Endothelial cell of umbilical vein (primary cell): ENCODE measurements at regions not wholly inside any gene's neighbourhood (a gene's known extent, or its start where the extent isn't known, plus 50 kb on each side); places are given as distances from the start of the nearest gene placed in this dataset.

ENCODE experiments used
- BruUV-seq: library from RNA; stranded (reverse); fragments of 400-500 nt; replicated peaks from 2 replicates; lab custom pipeline; 2021; lab: Mats Ljungman, UMichigan
- CTCF ChIA-PET: fragments of 300-600, 350-600 bp; sonication (Branson Sonifier 250); formaldehyde crosslinking; loops from one replicate; lab custom pipeline; 2021; ENCODE audit warnings: antibody characterized with exemption, inconsistent platforms; lab: Charles Lee
- POLR2A ChIA-PET: fragments of 300-600, 350-600 bp; sonication (Branson Sonifier 250); formaldehyde crosslinking; loops from one replicate; lab custom pipeline; 2021; ENCODE audit warnings: antibody characterized with exemption, inconsistent platforms; lab: Charles Lee
- DNase-seq: peaks from one replicate; pipeline ENCODE4 v3.0.0-alpha.2; 2011; ENCODE audit warnings: low read depth, low spot score
- FAIRE-seq: peaks from 2 replicates; lab custom pipeline; 2011; peaks lifted over from hg19 to GRCh38; lab: Jason Lieb, UNC
- H2AFZ ChIP-seq: 2 replicates; pipeline ENCODE4 v1.6.0; 2012; ENCODE audit warnings: low read depth, low read length, control low read depth, inconsistent platforms
- H3K27ac ChIP-seq: 2 replicates; pipeline ENCODE4 v1.5.1; 2011; ENCODE audit warnings: low read depth, mild to moderate bottlenecking, control low read depth, low read length, moderate library complexity; ENCODE audit not compliant: insufficient read depth
- H3K27me3 ChIP-seq, 2 experiments: 2 replicates each; pipeline versions ENCODE4 v1.6.0 to v1.6.1; 2011; ENCODE audit warnings: low read length in 2 of 2, mixed read lengths in 1 of 2; ENCODE audit not compliant: control insufficient read depth in 2 of 2, insufficient read depth in 2 of 2
- H3K36me3 ChIP-seq, 2 experiments: 2 replicates in 1 of 2; 3 replicates in 1 of 2; pipeline ENCODE4 v1.5.1; 2011; ENCODE audit warnings: low read length in 2 of 2, mild to moderate bottlenecking in 1 of 2, moderate library complexity in 1 of 2; ENCODE audit not compliant: control insufficient read depth in 2 of 2, insufficient read depth in 2 of 2; ENCODE audit errors: extremely low read depth in 1 of 2
- H3K4me1 ChIP-seq: 3 replicates; pipeline ENCODE4 v1.5.1; 2011; ENCODE audit warnings: mild to moderate bottlenecking, low read length; ENCODE audit not compliant: control insufficient read depth, insufficient read depth; ENCODE audit errors: extremely low read depth
- H3K4me2 ChIP-seq: 2 replicates; pipeline ENCODE4 v1.6.1; 2011; ENCODE audit warnings: low read length, control low read depth, mixed read lengths; ENCODE audit not compliant: insufficient read depth
- H3K4me3 ChIP-seq, 3 experiments: fragments of 200-600 bp in 1 of 3; sonication (generic), shearing (Covaris generic) in 1 of 3; replicated peaks in 1 of 3; 2 replicates each; pipeline ENCODE4 v1.5.1; 2011 to 2016; ENCODE audit warnings: control low read depth in 3 of 3, low read length in 3 of 3, mild to moderate bottlenecking in 2 of 3, inconsistent platforms in 1 of 3, low read depth in 1 of 3, moderate library complexity in 1 of 3; ENCODE audit not compliant: insufficient read depth in 1 of 3
- H3K79me2 ChIP-seq: 2 replicates; pipeline ENCODE4 v1.6.0; 2012; ENCODE audit warnings: low read length, inconsistent platforms; ENCODE audit not compliant: control insufficient read depth, insufficient read depth
- H3K9ac ChIP-seq: replicated peaks from 2 replicates; pipeline ENCODE3; 2011; ENCODE audit warnings: low read length, control low read depth; ENCODE audit not compliant: insufficient read depth; ENCODE audit errors: extremely low read depth
- H3K9me1 ChIP-seq: replicated peaks from 3 replicates; pipeline ENCODE4 v1.6.0; 2011; ENCODE audit warnings: mild to moderate bottlenecking, low read length; ENCODE audit not compliant: control insufficient read depth, insufficient read depth; ENCODE audit errors: extremely low read depth
- H3K9me3 ChIP-seq: replicated peaks from 2 replicates; pipeline ENCODE4 v1.5.1; 2012; ENCODE audit warnings: low read length, inconsistent platforms; ENCODE audit not compliant: control insufficient read depth, insufficient read depth
- H4K20me1 ChIP-seq: replicated peaks from 2 replicates; pipeline ENCODE3; 2011; ENCODE audit warnings: mild to moderate bottlenecking, low read length; ENCODE audit not compliant: control insufficient read depth, insufficient read depth; ENCODE audit errors: extremely low read depth
- CTCF ChIP-seq, 2 donors: IDR thresholded peaks; 1 replicate in 1 of 2; 2 replicates in 1 of 2; pipeline ENCODE4 v1.5.1; 2011; ENCODE audit warnings: low read length in 2 of 2, mild to moderate bottlenecking in 2 of 2, moderate library complexity in 2 of 2, control low read depth in 1 of 2, inconsistent platforms in 1 of 2, low read depth in 1 of 2; ENCODE audit not compliant: insufficient read depth in 1 of 2; ENCODE audit errors: extremely low read depth in 1 of 2
- EZH2 ChIP-seq: IDR thresholded peaks from 2 replicates; pipeline ENCODE4 v1.6.1; 2012; ENCODE audit warnings: borderline replicate concordance, low read depth, mild to moderate bottlenecking, moderate library complexity, low read length, inconsistent platforms; ENCODE audit not compliant: severe bottlenecking
- FOS ChIP-seq: IDR thresholded peaks from 2 replicates; pipeline ENCODE4 v1.6.1; 2011; ENCODE audit warnings: mild to moderate bottlenecking, low read length, moderate library complexity, borderline replicate concordance; ENCODE audit not compliant: insufficient read depth
- GATA2 ChIP-seq: IDR thresholded peaks from 2 replicates; pipeline ENCODE4 v1.7.0; 2011; ENCODE audit warnings: low read depth, mild to moderate bottlenecking, moderate library complexity, mixed read lengths, low read length; ENCODE audit not compliant: insufficient read length, insufficient read depth
- JUN ChIP-seq: IDR thresholded peaks from 2 replicates; pipeline ENCODE4 v1.6.1; 2011; ENCODE audit warnings: borderline replicate concordance, low read depth; ENCODE audit not compliant: insufficient read length, insufficient read depth
- MAX ChIP-seq: IDR thresholded peaks from 2 replicates; pipeline ENCODE4 v1.6.1; 2011; ENCODE audit not compliant: insufficient read depth, insufficient read length
- MYC ChIP-seq: IDR thresholded peaks from one replicate; pipeline ENCODE4 v1.6.1; 2011; ENCODE audit warnings: mild to moderate bottlenecking, low read depth, low read length
- POLR2A ChIP-seq: IDR thresholded peaks from 2 replicates; pipeline ENCODE4 v1.6.1; 2012; ENCODE audit warnings: low read depth, mild to moderate bottlenecking, control low read depth, low read length
- POLR2AphosphoS5 ChIP-seq: IDR thresholded peaks from 2 replicates; pipeline ENCODE4 v1.6.1; 2012; ENCODE audit warnings: low read depth, mild to moderate bottlenecking, control low read depth, low read length, moderate library complexity; ENCODE audit not compliant: insufficient read depth
- dilution Hi-C: fragments of 300-500 bp; cut with MboI; formaldehyde crosslinking; loops from one replicate; pipeline ENCODE4 v1.15.0; 2019; ENCODE audit warnings: low sequenced_read_pairs; ENCODE audit not compliant: extremely low pct_ligation_motif_present
- intact Hi-C: fragments of 100-400 bp; cut with micrococcal nuclease; formaldehyde crosslinking; loops from one replicate; pipeline ENCODE4 v1.10.0; 2022

GRCh38 chr2:45085487-45085886 lies 76.2 kb upstream of the SIX2 start:
- H4K20me1 ChIP-seq, result no peaks in the 10 kb centered on the region
- H3K9me3 ChIP-seq, result no peaks in the 10 kb centered on the region
- ChIA-PET POLR2A (no interaction called here), CTCF (no interaction called here)
- dilution Hi-C loops, result no loop called here
- no peaks in the 10 kb centered on the region for H3K36me3 ChIP-seq
- H3K27ac ChIP-seq, result no peak overlapping the region
- H3K4me2 ChIP-seq, result no peak overlapping the region
- H3K4me1 ChIP-seq, result no peaks in the 10 kb centered on the region
- no peak overlapping the region for H2AFZ ChIP-seq
- FAIRE-seq (no peak), DNase-seq (no peak)
- no peak overlapping the region for H3K4me3 ChIP-seq
- intact Hi-C loops, result no loop called here
- no peaks in the 10 kb centered on the region for H3K9me1 ChIP-seq
- peaks cover 4 to 11% of the 10 kb centered on the region in 2 experiments for H3K27me3 ChIP-seq
- BruUV-seq, result no TSS peak
- H3K9ac ChIP-seq, result no peak overlapping the region
- no peaks in the 10 kb centered on the region for H3K79me2 ChIP-seq
- TF ChIP-seq EZH2 (no peak), JUN (no peak), FOS (no peak), MAX (no peak), POLR2A (no peak), GATA2 (no peak), MYC (no peak), POLR2AphosphoS5 (no peak), CTCF (IDR thresholded peaks at IDR 0.05; ENCODE audit: extremely low read depth in 1 of 2, insufficient read depth in 1 of 2, low read depth in 1 of 2, low read length in 2 of 2) (no peak)
